ENCODE measurements at regions not wholly inside any gene's neighbourhood (a gene's known extent, or its start where the extent isn't known, plus 50 kb on each side); places are given as distances from the start of the nearest gene placed in this dataset.

- no peak for DNase-seq (ENCODE audit: low spot score)
- H3K36me3 ChIP-seq (ENCODE audit: insufficient read depth, low read length, poor library complexity, severe bottlenecking), result no peaks in the 10 kb centered on the region
- CTCF ChIA-PET, result no interaction called here
- H3K9me3 ChIP-seq (ENCODE audit: low read depth, low read length, poor library complexity, severe bottlenecking), result peaks cover 28% of the 10 kb centered on the region
- H3K4me1 ChIP-seq (ENCODE audit: insufficient read depth, low read length, poor library complexity, severe bottlenecking), result no peaks in the 10 kb centered on the region
- no peak overlapping the region for H3K4me3 ChIP-seq (ENCODE audit: low read depth, low read length, poor library complexity, severe bottlenecking)
- intact Hi-C loops (cut with micrococcal nuclease; ENCODE audit: unreplicated experiment), result no loop called here
- POLR2A ChIA-PET (ENCODE audit: low non-redundant PET), result no interaction called here
- H3K27me3 ChIP-seq (replicated peaks; ENCODE audit: insufficient read depth, low read depth, low read length, poor library complexity), result no peaks in the 10 kb centered on the region
- no TSS peak for BruUV-seq (replicated peaks)
- no peak overlapping the region for H3K27ac ChIP-seq (ENCODE audit: low read depth, low read length, poor library complexity, severe bottlenecking)
- TF ChIP-seq EZH2 (IDR thresholded peaks at IDR 0.05; ENCODE audit: borderline replicate concordance, low read depth, low read length, poor library complexity, severe bottlenecking), result no peak
- TF ChIP-seq CTCF (conservative IDR thresholded peaks at IDR 0.05; ENCODE audit: low read depth, low read length), result no peak
Observed at GRCh38 chr22:19646383-19646782, 67.9 kb upstream of the SEPTIN5 start.

GRCh38 chr22:19648419-19648929 is 65.8 kb upstream of the SEPTIN5 start:
- Histone ChIP-seq H3K27ac (ENCODE audit: low read depth, low read length, poor library complexity, severe bottlenecking) (no peak overlapping the region), H3K36me3 (ENCODE audit: insufficient read depth, low read length, poor library complexity, severe bottlenecking) (no peaks in the 10 kb centered on the region), H3K9me3 (ENCODE audit: low read depth, low read length, poor library complexity, severe bottlenecking) (peaks cover 28% of the 10 kb centered on the region), H3K4me1 (ENCODE audit: insufficient read depth, low read length, poor library complexity, severe bottlenecking) (no peaks in the 10 kb centered on the region), H3K4me3 (ENCODE audit: low read depth, low read length, poor library complexity, severe bottlenecking) (no peak overlapping the region), H3K27me3 (replicated peaks; ENCODE audit: insufficient read depth, low read depth, low read length, poor library complexity) (no peaks in the 10 kb centered on the region)
- TF ChIP-seq CTCF (conservative IDR thresholded peaks at IDR 0.05; ENCODE audit: low read depth, low read length), result no peak
- POLR2A ChIA-PET (ENCODE audit: low non-redundant PET), result no interaction called here
- intact Hi-C loops (cut with micrococcal nuclease; ENCODE audit: unreplicated experiment), result no loop called here
- DNase-seq (ENCODE audit: low spot score), result no peak
- CTCF ChIA-PET, result no interaction called here
- BruUV-seq (replicated peaks), result no TSS peak

GRCh38 chr22:19652316-19652715 is 62.0 kb upstream of the SEPTIN5 start:
- TF ChIP-seq EZH2 (IDR thresholded peaks at IDR 0.05; ENCODE audit: borderline replicate concordance, low read depth, low read length, poor library complexity, severe bottlenecking), result no peak
- no peak for TF ChIP-seq CTCF (conservative IDR thresholded peaks at IDR 0.05; ENCODE audit: low read depth, low read length)
- no TSS peak for BruUV-seq (replicated peaks)
- Histone ChIP-seq H3K27ac (ENCODE audit: low read depth, low read length, poor library complexity, severe bottlenecking) (no peak overlapping the region), H3K36me3 (ENCODE audit: insufficient read depth, low read length, poor library complexity, severe bottlenecking) (no peaks in the 10 kb centered on the region), H3K9me3 (ENCODE audit: low read depth, low read length, poor library complexity, severe bottlenecking) (peaks cover 21% of the 10 kb centered on the region), H3K4me1 (ENCODE audit: insufficient read depth, low read length, poor library complexity, severe bottlenecking) (no peaks in the 10 kb centered on the region), H3K27me3 (replicated peaks; ENCODE audit: insufficient read depth, low read depth, low read length, poor library complexity) (no peaks in the 10 kb centered on the region), H3K4me3 (ENCODE audit: low read depth, low read length, poor library complexity, severe bottlenecking) (no peak overlapping the region)
- DNase-seq (ENCODE audit: low spot score), result no peak
- ChIA-PET POLR2A (ENCODE audit: low non-redundant PET) (no interaction called here), CTCF (no interaction called here)
- intact Hi-C loops (cut with micrococcal nuclease; ENCODE audit: unreplicated experiment), result no loop called here
